Common myeloid progenitor, CD34-positive (primary cell): ENCODE measurements at regions not wholly inside any gene's neighbourhood (a gene's known extent, or its start where the extent isn't known, plus 50 kb on each side); places are given as distances from the start of the nearest gene placed in this dataset.
A peak's percentile ranks its signal among the peaks of the same experiment; 100 is the strongest.
"Not testable (repeated sequence)": the region's sequence is repeated elsewhere in the genome, so short reads cannot be mapped to it uniquely, and the experiment has no call there.

Experiments used
- CTCF ChIA-PET: fragments of 350-600 bp; sonication (Branson Sonifier 250); formaldehyde crosslinking; loops from one replicate; lab custom pipeline; 2021; ENCODE audit warnings: antibody characterized with exemption; lab: Charles Lee
- POLR2A ChIA-PET: fragments of 350-600 bp; sonication (Branson Sonifier 250); formaldehyde crosslinking; loops from one replicate; lab custom pipeline; 2021; ENCODE audit warnings: antibody characterized with exemption; lab: Charles Lee
- DNase-seq, 3 donors: peaks; one replicate each; pipeline versions ENCODE4 v3.0.0 to v3.0.0-alpha.2; 2013
- H3K27ac ChIP-seq, 2 experiments: 1 replicate in 1 of 2; 2 replicates in 1 of 2; pipeline ENCODE4 v1.7.0; 2013; ENCODE audit warnings: inconsistent platforms in 2 of 2, low read length in 2 of 2, mild to moderate bottlenecking in 2 of 2, low read depth in 1 of 2, moderate library complexity in 1 of 2; ENCODE audit not compliant: severe bottlenecking in 2 of 2, insufficient read depth in 1 of 2, poor library complexity in 1 of 2
- H3K27me3 ChIP-seq, 5 experiments: replicated peaks in 2 of 5; 1 replicate in 3 of 5; 2 replicates in 2 of 5; pipeline versions ENCODE4 v1.6.1 to v1.7.0; 2013; ENCODE audit warnings: low read length in 4 of 5, mild to moderate bottlenecking in 2 of 5, moderate library complexity in 2 of 5, inconsistent platforms in 1 of 5; ENCODE audit not compliant: insufficient read depth in 5 of 5, control insufficient read depth in 4 of 5
- H3K36me3 ChIP-seq, 4 experiments: 1 replicate in 2 of 4; 2 replicates in 2 of 4; pipeline versions ENCODE4 v1.6.1 to v1.7.0; 2013; ENCODE audit warnings: low read length in 3 of 4, control low read depth in 1 of 4, mild to moderate bottlenecking in 1 of 4; ENCODE audit not compliant: control insufficient read depth in 4 of 4, insufficient read depth in 4 of 4
- H3K4me1 ChIP-seq, 4 experiments: 1 replicate in 3 of 4; 2 replicates in 1 of 4; pipeline versions ENCODE4 v1.6.1 to v1.7.1; 2013; ENCODE audit warnings: low read length in 3 of 4, mild to moderate bottlenecking in 3 of 4, control low read depth in 1 of 4, inconsistent platforms in 1 of 4, moderate library complexity in 1 of 4; ENCODE audit not compliant: control insufficient read depth in 4 of 4, insufficient read depth in 4 of 4; ENCODE audit errors: control extremely low read depth in 1 of 4
- H3K4me3 ChIP-seq, 7 experiments: 1 replicate in 4 of 7; 2 replicates in 3 of 7; pipeline versions ENCODE4 v1.5.1 to v1.7.0; 2013; ENCODE audit warnings: mild to moderate bottlenecking in 7 of 7, low read length in 6 of 7, moderate library complexity in 6 of 7, inconsistent platforms in 2 of 7, low read depth in 2 of 7, control low read depth in 1 of 7; ENCODE audit not compliant: insufficient read depth in 4 of 7, control insufficient read depth in 1 of 7; ENCODE audit errors: extremely low read depth in 1 of 7
- H3K9me3 ChIP-seq, 5 experiments: 1 replicate in 4 of 5; 2 replicates in 1 of 5; pipeline versions ENCODE4 v1.6.1 to v1.7.1; 2013; ENCODE audit warnings: low read length in 4 of 5, mild to moderate bottlenecking in 2 of 5, inconsistent platforms in 1 of 5, low read depth in 1 of 5, moderate library complexity in 1 of 5; ENCODE audit not compliant: control insufficient read depth in 4 of 5, insufficient read depth in 2 of 5; ENCODE audit errors: control extremely low read depth in 1 of 5
- WGBS: methylation state at CpG from one replicate; pipeline ENCODE4 v1.1.5; 2013; ENCODE audit not compliant: insufficient coverage; 5-methylcytosine and 5-hydroxymethylcytosine counted together

GRCh38 chr14:106067935-106068334 lies 541.6 kb downstream of the TMEM121 start:
- CTCF ChIA-PET: interaction anchor here (1.0 kb wide), 1 partner anchor 142 kb away, joined by 4 read pairs; no protein-coding TSS in a partner anchor
- peak in 2 of 3 donors; percentile 69 to 85 for DNase-seq
- no peaks in the 10 kb centered on the region for H3K9me3 ChIP-seq

GRCh38 chr14:106069804-106070625 lies 543.6 kb downstream of the TMEM121 start:
- ChIA-PET CTCF (no interaction called here), POLR2A (no interaction called here)
- Histone ChIP-seq H3K36me3 (no peaks in the 10 kb centered on the region), H3K27me3 (no peaks in the 10 kb centered on the region), H3K4me3 (no peak overlapping the region), H3K27ac (no peak overlapping the region), H3K9me3 (peaks cover 0 to under 1% (median 0%) of the 10 kb centered on the region in 5 experiments), H3K4me1 (peaks cover 0 to 17% (median 9%) of the 10 kb centered on the region in 4 experiments)
- whole genome bisulfite sequencing: 17% methylated on average over 1 of the region's 3 CpGs
- peak; percentile 63 to 89 (median 83) for DNase-seq

More at GRCh38 chr14:106067935-106068334, 541.6 kb downstream of the TMEM121 start:
- Histone ChIP-seq H3K27me3 (peaks cover 0 to 2% (median 0%) of the 10 kb centered on the region in 5 experiments), H3K36me3 (no peaks in the 10 kb centered on the region), H3K4me3 (no peak overlapping the region), H3K27ac (no peak overlapping the region), H3K4me1 (peaks cover 0 to 20% (median 10%) of the 10 kb centered on the region in 4 experiments)
- POLR2A ChIA-PET: no interaction called here
- WGBS: no CpG with 5 or more reads among the region's 2 CpGs

DNA sequence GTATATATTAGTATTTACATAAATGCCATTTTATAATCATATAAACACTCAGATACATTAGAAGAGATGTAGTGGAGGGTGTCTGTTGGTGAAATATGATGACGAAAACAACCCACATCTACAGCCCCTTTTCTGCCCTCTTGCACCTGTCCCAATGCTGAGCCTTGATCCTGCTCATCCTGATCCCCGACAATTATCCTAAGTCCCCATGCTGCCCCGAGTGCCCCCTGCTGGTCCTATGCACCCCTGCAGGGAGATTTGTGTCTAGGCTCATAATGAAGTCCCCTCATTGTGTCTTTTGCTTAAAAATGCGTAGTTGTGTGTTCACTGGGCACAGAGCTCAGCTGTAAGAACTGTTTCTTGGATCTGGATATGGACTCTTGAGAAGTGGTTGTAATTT lies 554.5 kb downstream of the TMEM121 start:
- Histone ChIP-seq H3K9me3 (peaks cover 0 to 3% (median 0%) of the 10 kb centered on the region in 5 experiments), H3K27me3 (peaks cover 0 to 25% (median 0%) of the 10 kb centered on the region in 5 experiments), H3K4me1 (no peaks in the 10 kb centered on the region), H3K4me3 (no peak overlapping the region), H3K36me3 (no peaks in the 10 kb centered on the region), H3K27ac (no peak overlapping the region)
- ChIA-PET CTCF (no interaction called here), POLR2A (no interaction called here)
- WGBS: no CpG with 5 or more reads among the region's 4 CpGs
- no peak for DNase-seq

- 100% methylated on average over 2 of the region's 6 CpGs for WGBS
- H3K27ac ChIP-seq, H3K4me3 ChIP-seq, H3K36me3 ChIP-seq, H3K4me1 ChIP-seq, POLR2A ChIA-PET, H3K9me3 ChIP-seq, CTCF ChIA-PET: not testable (repeated sequence)
- H3K27me3 ChIP-seq: peaks cover 0 to 25% (median 0%) of the 10 kb centered on the region in 5 experiments
- peak in 1 of 3 donors; percentile 26 for DNase-seq
Measured at GRCh38 chr14:106081721-106082120, 555.3 kb downstream of the TMEM121 start.

DNA sequence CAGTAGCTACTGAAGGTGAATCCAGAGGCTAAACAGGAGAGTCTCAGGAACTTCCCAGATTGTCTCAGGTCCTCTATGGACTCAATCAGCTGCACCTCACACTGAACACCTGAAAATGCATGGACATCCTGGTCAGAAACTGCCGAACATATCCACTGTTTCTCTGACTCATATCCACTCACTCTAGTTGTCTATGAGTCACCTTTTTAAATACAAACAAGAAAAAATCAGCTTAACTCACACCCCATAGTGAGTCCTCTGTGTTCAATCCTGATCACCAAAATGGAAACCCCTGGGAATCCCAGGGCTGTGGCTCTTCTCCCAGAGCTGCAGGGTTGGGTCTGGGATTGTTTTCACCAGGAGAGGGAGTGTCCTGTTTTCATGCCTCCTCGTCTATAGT lies 556.7 kb downstream of the TMEM121 start:
- Histone ChIP-seq H3K27ac (no peak overlapping the region), H3K4me1 (no peaks in the 10 kb centered on the region), H3K27me3 (peaks cover 0 to 25% (median 0%) of the 10 kb centered on the region in 5 experiments), H3K4me3 (no peak overlapping the region), H3K9me3 (no peaks in the 10 kb centered on the region), H3K36me3 (no peaks in the 10 kb centered on the region)
- POLR2A ChIA-PET: no interaction called here
- DNase-seq: no peak
- CTCF ChIA-PET: no interaction called here
- 100% methylated on average over 1 of the region's 2 CpGs for WGBS

DNA sequence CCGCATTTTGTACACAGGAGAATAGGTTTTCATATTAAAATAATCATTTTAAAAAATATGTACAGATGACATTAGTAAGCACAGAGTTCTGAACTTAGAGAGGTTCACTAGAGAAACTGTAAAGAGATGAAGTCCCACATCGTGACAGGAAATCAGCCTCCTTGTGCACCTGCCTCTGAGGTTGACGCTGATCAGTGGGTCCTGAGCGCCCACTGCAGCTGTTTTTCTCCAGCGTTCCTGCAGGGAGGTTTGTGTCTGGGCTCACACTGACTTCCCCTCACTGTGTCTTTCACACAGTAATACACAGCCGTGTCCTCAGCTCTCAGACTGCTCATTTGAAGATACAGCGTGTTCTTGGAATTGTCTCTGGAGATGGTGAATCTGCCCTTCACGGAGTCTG lies 561.5 kb downstream of the TMEM121 start:
- Histone ChIP-seq H3K4me3 (no peak overlapping the region), H3K9me3 (no peaks in the 10 kb centered on the region), H3K27ac (no peak overlapping the region), H3K36me3 (no peaks in the 10 kb centered on the region), H3K27me3 (peaks cover 0 to 5% (median 0%) of the 10 kb centered on the region in 5 experiments), H3K4me1 (no peaks in the 10 kb centered on the region)
- WGBS: 61% methylated on average over 4 of the region's 8 CpGs
- CTCF ChIA-PET: interaction anchor here (1.4 kb wide), 1 partner anchor 14 kb away, joined by 3 read pairs; no protein-coding TSS in a partner anchor
- DNase-seq: peak in 1 of 3 donors; percentile 33
- POLR2A ChIA-PET: no interaction called here

DNA sequence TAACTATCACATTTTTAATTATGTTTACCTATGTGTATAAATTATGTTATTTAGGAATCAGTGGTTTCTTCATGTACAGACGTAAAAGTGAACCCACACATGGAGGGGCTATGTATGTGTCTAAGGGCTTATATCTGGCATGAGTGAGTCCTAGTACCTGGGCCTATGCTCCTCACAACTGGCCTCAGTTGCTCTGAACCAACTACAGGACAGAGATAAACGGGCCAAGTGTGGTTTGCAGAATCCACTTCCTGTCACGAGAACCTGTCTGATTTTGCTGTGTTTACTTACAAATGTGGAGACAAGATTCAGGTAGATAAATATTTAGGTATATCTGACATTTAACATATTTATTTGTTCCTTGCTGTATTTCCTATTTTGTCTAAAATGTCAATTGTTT lies 562.5 kb downstream of the TMEM121 start:
- CTCF ChIA-PET, H3K9me3 ChIP-seq, H3K4me1 ChIP-seq, DNase-seq, H3K27me3 ChIP-seq, H3K36me3 ChIP-seq, POLR2A ChIA-PET, H3K27ac ChIP-seq, H3K4me3 ChIP-seq: not testable (repeated sequence)
- WGBS: no CpG with 5 or more reads among the region's 3 CpGs
